HFFc6 (cell line): ENCODE measurements at regions not wholly inside any gene's neighbourhood (a gene's known extent, or its start where the extent isn't known, plus 50 kb on each side); places are given as distances from the start of the nearest gene placed in this dataset.

ENCODE experiments used
- DNase-seq: peaks from one replicate; pipeline ENCODE4 v3.0.0-alpha.2; 2018
- H3K27ac Mint-ChIP-seq: 2 replicates; pipeline ENCODE4 v1.8.0; 2020; ENCODE audit warnings: mild to moderate bottlenecking, mixed read lengths
- H3K27me3 Mint-ChIP-seq: 2 replicates; pipeline ENCODE4 v1.8.0; 2021; ENCODE audit warnings: mild to moderate bottlenecking, moderate library complexity, mixed read lengths; ENCODE audit not compliant: insufficient read depth
- H3K36me3 Mint-ChIP-seq: 2 replicates; pipeline ENCODE4 v1.8.0; 2021; ENCODE audit warnings: low read depth, mixed read lengths
- H3K4me1 Mint-ChIP-seq: 2 replicates; pipeline ENCODE4 v1.8.0; 2020; ENCODE audit warnings: low read depth, mixed read lengths
- H3K4me3 Mint-ChIP-seq: 2 replicates; pipeline ENCODE4 v1.8.0; 2020; ENCODE audit warnings: mild to moderate bottlenecking, moderate library complexity, mixed read lengths
- H3K9me3 Mint-ChIP-seq: 2 replicates; pipeline ENCODE4 v1.8.0; 2020; ENCODE audit warnings: mild to moderate bottlenecking, mixed read lengths
- CTCF ChIP-seq: fragments of 200-600 bp; sonication (generic); IDR thresholded peaks from 2 replicates; pipeline ENCODE4 v1.5.0; 2021; ENCODE audit warnings: antibody characterized with exemption, mild to moderate bottlenecking

- no peaks in the 10 kb centered on the region for H3K27me3 Mint-ChIP-seq
- no peak for DNase-seq
- no peak overlapping the region for H3K27ac Mint-ChIP-seq
Observed at GRCh38 chr12:108075561-108075960, 53.5 kb upstream of the WSCD2 start.

GRCh38 chr12:108076556-108076955, 52.5 kb upstream of the WSCD2 start:
- H3K4me3 Mint-ChIP-seq: no peak overlapping the region

More at GRCh38 chr12:108075561-108075960, 53.5 kb upstream of the WSCD2 start:
- Mint-ChIP-seq H3K9me3 (peaks cover 67% of the 10 kb centered on the region), H3K4me1 (no peaks in the 10 kb centered on the region), H3K36me3 (no peaks in the 10 kb centered on the region; the same call in 1 of the 2 replicates), H3K4me3 (no peak overlapping the region)
- TF ChIP-seq CTCF: no peak

GRCh38 chr12:108078428-108078827, 50.7 kb upstream of the WSCD2 start:
- no peak for DNase-seq
- no peak for TF ChIP-seq CTCF
- no peak overlapping the region for H3K27ac Mint-ChIP-seq
- H3K9me3 Mint-ChIP-seq: peaks cover 64% of the 10 kb centered on the region
- no peak overlapping the region for H3K4me3 Mint-ChIP-seq
- no peaks in the 10 kb centered on the region for H3K4me1 Mint-ChIP-seq
- H3K36me3 Mint-ChIP-seq: no peaks in the 10 kb centered on the region; the same call in 1 of the 2 replicates
- H3K27me3 Mint-ChIP-seq: no peaks in the 10 kb centered on the region

More at GRCh38 chr12:108076556-108076955, 52.5 kb upstream of the WSCD2 start:
- Mint-ChIP-seq H3K9me3 (peaks cover 65% of the 10 kb centered on the region), H3K36me3 (no peaks in the 10 kb centered on the region; the same call in 1 of the 2 replicates), H3K27ac (no peak overlapping the region), H3K27me3 (no peaks in the 10 kb centered on the region), H3K4me1 (no peaks in the 10 kb centered on the region)
- no peak for TF ChIP-seq CTCF
- no peak for DNase-seq
